ENCODE measurements at regions not wholly inside any gene's neighbourhood (a gene's known extent, or its start where the extent isn't known, plus 50 kb on each side); places are given as distances from the start of the nearest gene placed in this dataset.

GRCh38 chrX:69066966-69067525 is 98.2 kb downstream of the PJA1 start:
- TF ChIP-seq CTCF (conservative IDR thresholded peaks at IDR 0.05 in 1 of 2, IDR thresholded peaks at IDR 0.05 in 1 of 2; ENCODE audit: low read depth in 1 of 2, low read length in 2 of 2) (no peak), EZH2 (IDR thresholded peaks at IDR 0.05; ENCODE audit: low read length, missing control alignments) (no peak)
